Ishikawa (cell line): ENCODE measurements at regions not wholly inside any gene's neighbourhood (a gene's known extent, or its start where the extent isn't known, plus 50 kb on each side); places are given as distances from the start of the nearest gene placed in this dataset.

Experiments used
- CEBPB ChIP-seq: IDR thresholded peaks from 2 replicates; pipeline ENCODE4 v1.6.1; 2012
- CREB1 ChIP-seq: IDR thresholded peaks from 2 replicates; pipeline ENCODE4 v1.6.1; 2012; ENCODE audit warnings: low read depth
- EGR1 ChIP-seq: IDR thresholded peaks from 2 replicates; pipeline ENCODE4 v1.6.1; 2012
- EP300 ChIP-seq: IDR thresholded peaks from 2 replicates; pipeline ENCODE4 v1.6.1; 2012; ENCODE audit warnings: borderline replicate concordance
- FOXM1 ChIP-seq: IDR thresholded peaks from 2 replicates; pipeline ENCODE4 v1.6.1; 2012; ENCODE audit warnings: low read depth, borderline replicate concordance
- NFIC ChIP-seq: IDR thresholded peaks from 2 replicates; pipeline ENCODE4 v1.6.1; 2012
- RAD21 ChIP-seq: IDR thresholded peaks from 2 replicates; pipeline ENCODE4 v1.6.1; 2012; ENCODE audit warnings: low read depth
- TAF1 ChIP-seq: IDR thresholded peaks from 2 replicates; pipeline ENCODE4 v1.6.1; 2012; ENCODE audit warnings: low read depth, mild to moderate bottlenecking
- TCF12 ChIP-seq: IDR thresholded peaks from 2 replicates; pipeline ENCODE4 v1.6.1; 2012; ENCODE audit warnings: low read depth
- TEAD4 ChIP-seq: IDR thresholded peaks from 2 replicates; pipeline ENCODE4 v1.6.1; 2012
- YY1 ChIP-seq: IDR thresholded peaks from 2 replicates; pipeline ENCODE4 v1.6.1; 2012; ENCODE audit warnings: low read depth
- ZBTB7A ChIP-seq: IDR thresholded peaks from 2 replicates; pipeline ENCODE4 v1.6.1; 2012; ENCODE audit warnings: low read depth
- TF ChIP-seq, protein P1 (sequence below): IDR thresholded peaks from 2 replicates; pipeline ENCODE4 v1.6.1; 2012
- TF ChIP-seq, protein P2 (sequence below): IDR thresholded peaks from 2 replicates; pipeline ENCODE4 v1.6.1; 2012; ENCODE audit warnings: low read depth, mild to moderate bottlenecking
- TF ChIP-seq, protein P3 (sequence below): IDR thresholded peaks from 2 replicates; pipeline ENCODE4 v1.6.1; 2012

DNA sequence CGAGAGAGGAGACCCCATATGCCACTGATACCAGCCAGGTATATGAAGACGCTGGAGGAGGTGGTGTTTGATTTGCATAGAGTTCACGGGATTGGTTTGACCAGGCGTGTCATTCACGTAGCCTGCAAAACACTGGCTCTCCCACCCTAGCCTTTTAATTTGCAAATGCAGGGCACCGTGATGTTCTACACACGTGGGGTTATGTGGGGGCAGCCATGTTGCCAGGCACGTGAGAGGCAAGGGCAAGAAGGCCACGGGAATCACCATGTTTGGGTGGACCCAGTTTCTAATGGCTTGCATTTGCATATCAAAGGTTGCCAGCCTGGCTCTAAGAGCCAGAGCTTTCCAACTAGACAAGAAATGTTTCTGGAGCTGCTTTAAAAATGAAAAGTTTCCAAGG lies 117.2 kb upstream of the LYZL1 start:
- TF ChIP-seq EGR1: no peak
- TF ChIP-seq EP300: no peak
- no peak for TF ChIP-seq NFIC
- TF ChIP-seq, protein P1, sequence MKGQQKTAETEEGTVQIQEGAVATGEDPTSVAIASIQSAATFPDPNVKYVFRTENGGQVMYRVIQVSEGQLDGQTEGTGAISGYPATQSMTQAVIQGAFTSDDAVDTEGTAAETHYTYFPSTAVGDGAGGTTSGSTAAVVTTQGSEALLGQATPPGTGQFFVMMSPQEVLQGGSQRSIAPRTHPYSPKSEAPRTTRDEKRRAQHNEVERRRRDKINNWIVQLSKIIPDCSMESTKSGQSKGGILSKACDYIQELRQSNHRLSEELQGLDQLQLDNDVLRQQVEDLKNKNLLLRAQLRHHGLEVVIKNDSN: no peak
- no peak for TF ChIP-seq TCF12
- no peak for TF ChIP-seq CEBPB
- TF ChIP-seq, protein P2, sequence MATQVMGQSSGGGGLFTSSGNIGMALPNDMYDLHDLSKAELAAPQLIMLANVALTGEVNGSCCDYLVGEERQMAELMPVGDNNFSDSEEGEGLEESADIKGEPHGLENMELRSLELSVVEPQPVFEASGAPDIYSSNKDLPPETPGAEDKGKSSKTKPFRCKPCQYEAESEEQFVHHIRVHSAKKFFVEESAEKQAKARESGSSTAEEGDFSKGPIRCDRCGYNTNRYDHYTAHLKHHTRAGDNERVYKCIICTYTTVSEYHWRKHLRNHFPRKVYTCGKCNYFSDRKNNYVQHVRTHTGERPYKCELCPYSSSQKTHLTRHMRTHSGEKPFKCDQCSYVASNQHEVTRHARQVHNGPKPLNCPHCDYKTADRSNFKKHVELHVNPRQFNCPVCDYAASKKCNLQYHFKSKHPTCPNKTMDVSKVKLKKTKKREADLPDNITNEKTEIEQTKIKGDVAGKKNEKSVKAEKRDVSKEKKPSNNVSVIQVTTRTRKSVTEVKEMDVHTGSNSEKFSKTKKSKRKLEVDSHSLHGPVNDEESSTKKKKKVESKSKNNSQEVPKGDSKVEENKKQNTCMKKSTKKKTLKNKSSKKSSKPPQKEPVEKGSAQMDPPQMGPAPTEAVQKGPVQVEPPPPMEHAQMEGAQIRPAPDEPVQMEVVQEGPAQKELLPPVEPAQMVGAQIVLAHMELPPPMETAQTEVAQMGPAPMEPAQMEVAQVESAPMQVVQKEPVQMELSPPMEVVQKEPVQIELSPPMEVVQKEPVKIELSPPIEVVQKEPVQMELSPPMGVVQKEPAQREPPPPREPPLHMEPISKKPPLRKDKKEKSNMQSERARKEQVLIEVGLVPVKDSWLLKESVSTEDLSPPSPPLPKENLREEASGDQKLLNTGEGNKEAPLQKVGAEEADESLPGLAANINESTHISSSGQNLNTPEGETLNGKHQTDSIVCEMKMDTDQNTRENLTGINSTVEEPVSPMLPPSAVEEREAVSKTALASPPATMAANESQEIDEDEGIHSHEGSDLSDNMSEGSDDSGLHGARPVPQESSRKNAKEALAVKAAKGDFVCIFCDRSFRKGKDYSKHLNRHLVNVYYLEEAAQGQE: no peak
- TF ChIP-seq TEAD4: no peak
- no peak for TF ChIP-seq RAD21
- TF ChIP-seq, protein P3, sequence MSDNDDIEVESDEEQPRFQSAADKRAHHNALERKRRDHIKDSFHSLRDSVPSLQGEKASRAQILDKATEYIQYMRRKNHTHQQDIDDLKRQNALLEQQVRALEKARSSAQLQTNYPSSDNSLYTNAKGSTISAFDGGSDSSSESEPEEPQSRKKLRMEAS: no peak
- TF ChIP-seq YY1: no peak
- no peak for TF ChIP-seq ZBTB7A
- no peak for TF ChIP-seq FOXM1
- no peak for TF ChIP-seq TAF1
- TF ChIP-seq CREB1: no peak

DNA sequence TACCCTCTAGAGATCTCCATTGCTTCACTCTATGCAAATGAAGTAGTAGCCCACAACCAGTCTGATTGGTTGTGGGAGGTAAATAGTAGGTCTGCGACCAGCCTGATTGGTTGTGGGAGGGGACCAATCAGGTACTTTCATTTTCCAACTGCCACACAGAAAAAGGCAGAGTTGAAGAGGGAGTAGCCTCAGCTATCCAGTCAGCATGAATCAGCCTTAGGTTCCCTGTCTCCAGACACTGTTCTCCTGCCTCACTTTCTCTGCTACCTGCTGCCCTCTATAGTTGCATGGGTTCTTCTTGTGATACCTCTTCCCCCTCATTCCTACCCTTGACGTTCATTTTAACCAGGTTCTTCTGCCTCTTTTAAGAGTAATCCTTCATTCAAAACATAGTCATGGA lies 114.5 kb upstream of the LYZL1 start:
- TF ChIP-seq TEAD4 (no peak), TAF1 (no peak)

DNA sequence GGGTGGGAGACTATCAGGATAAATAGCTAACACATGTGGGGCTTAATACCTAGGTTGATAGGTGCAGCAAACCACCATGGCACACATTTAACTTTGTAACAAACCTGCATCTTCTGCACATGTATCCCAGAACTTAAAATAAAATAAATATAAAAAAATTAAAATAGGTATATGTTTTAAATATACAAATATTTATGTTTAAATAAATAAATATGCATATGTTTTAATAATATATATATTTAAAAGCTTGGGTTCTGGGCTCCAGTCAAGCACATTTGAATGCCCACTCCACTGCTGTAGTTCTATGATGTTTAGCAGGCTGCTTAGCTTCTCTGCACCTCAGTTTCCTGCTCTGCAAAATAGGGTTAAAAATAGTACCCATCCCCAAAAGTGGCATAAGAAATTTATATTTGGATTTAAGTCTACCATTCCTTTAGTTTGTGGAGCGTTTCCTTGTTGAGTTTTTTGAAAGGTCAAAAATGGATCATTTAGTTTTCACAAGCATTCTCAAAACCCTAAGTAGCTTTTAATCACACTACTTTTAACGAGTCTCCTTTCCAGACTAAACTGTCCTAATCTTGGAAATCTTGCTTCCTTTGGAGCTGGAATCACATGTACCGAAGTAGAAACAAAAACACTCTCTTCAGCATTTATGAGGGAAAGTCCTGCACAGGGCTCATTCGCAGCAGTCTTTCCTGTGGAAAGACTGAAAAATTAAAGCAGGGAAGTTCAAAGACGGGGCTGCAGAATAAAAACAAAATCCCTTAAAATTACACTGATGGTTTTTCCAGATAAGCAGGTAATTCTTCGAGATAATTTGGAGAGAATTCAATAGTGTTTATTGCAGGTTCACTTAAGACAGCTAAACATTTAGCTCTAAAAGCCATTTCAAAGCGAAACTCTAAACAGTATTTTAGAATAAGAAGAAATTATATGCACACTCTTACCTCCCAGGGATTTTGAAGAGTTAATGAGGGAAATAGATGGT lies 111.7 kb upstream of the LYZL1 start:
- TF ChIP-seq EGR1 (no peak), CEBPB (no peak), FOXM1 (no peak), TAF1 (no peak), TCF12 (no peak), RAD21 (no peak), EP300 (no peak), ZBTB7A (no peak), CREB1 (no peak), TEAD4 (no peak)
- TF ChIP-seq, protein P1: no peak
- TF ChIP-seq, protein P2: no peak

DNA sequence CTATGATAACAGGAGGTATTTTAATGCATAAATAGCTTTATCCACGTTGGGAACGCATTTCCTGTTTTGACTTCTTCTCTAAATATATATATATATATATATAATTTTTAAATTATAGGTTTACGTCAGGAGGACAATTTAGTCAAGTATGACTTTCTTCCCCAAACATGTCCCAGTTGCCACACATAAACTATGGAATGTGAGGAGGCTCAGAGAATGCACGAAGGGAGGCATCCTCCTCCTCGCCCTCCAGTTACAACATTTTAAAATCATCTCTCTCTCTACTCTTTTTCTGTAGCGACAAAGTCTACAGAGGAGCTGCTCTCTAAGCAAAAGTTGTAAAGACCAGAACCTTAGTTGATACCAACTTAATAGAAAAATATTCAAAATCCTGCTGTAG lies 106.9 kb upstream of the LYZL1 start:
- TF ChIP-seq NFIC: no peak

DNA sequence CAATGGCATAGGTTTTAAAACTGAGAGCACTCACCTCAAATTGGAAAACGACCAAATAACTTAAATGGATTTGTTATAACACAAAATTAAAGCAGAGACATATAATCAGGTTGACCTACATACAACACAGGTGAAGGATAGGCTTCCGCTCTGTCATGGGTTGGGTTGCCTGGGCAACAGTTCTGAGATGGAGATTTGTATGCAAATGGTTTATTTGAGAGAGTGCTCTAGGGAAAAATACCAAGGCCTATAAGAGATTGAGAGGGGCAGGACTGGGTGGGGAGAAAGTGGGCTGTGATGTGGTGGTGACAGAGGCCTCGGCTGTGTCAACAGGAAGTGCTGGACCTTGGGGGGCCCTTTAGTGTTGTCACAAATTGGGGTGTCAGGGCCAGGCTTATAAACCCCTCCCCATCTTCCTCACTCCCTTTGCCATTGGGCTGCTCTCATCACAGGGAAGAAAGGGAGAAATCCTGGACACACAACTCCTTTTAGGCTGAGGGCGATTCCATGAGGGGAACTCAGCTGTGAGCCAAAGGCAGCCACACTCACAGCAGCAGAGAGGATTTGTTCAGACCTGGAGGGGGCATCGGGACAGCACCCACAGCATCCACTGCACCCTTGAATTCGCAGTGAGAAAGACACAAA lies 105.4 kb upstream of the LYZL1 start:
- TF ChIP-seq TEAD4 (no peak), TCF12 (no peak), TAF1 (no peak), CREB1 (no peak), EGR1 (no peak), FOXM1 (no peak)

DNA sequence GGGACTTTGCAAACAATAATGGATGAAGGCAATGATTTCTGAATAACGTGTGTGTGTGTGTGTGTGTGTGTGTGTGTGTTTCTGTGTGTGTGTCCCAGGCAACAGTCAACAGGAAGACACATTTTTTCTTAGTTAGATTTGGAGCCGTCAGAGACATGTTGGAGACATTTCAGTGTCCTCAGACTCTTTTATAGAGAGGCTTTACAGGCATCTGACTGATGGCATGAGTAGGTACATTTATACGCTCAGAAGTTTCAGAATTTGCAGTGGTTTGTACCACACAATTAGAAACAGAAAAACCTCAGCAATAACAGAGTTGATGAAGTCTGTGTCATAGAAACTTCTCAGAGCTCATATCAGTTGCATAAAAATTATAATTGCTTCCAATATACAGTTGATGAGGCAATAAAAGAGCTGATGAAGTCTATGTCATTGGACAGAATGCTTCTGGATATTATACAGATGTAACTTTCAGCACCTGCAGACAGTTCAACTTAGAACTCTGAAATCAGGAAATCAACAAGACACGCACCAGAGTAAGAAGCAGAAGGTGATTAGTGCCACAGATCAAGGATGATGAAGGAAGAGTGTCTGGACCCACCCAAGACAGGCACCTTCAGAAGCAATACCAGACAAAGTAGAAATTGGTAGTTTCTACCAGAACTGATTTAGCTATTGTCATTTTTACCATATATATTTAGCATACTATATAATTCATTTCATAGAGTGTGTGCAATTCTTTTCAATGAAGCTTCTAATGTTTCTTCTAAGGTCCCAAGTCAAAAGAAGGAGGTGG lies 104.5 kb upstream of the LYZL1 start:
- TF ChIP-seq FOXM1 (no peak), ZBTB7A (no peak), TCF12 (no peak), EGR1 (no peak), TAF1 (no peak), EP300 (no peak), NFIC (no peak), RAD21 (no peak), CREB1 (no peak), YY1 (no peak), TEAD4 (no peak), CEBPB (no peak)
- TF ChIP-seq, protein P2: no peak
- TF ChIP-seq, protein P1: no peak
- TF ChIP-seq, protein P3: no peak
